Glomerular endothelial cell (primary cell): ENCODE measurements at regions not wholly inside any gene's neighbourhood (a gene's known extent, or its start where the extent isn't known, plus 50 kb on each side); places are given as distances from the start of the nearest gene placed in this dataset.

Experiments used
- DNase-seq: peaks from one replicate; pipeline ENCODE4 v3.0.0-alpha.2; 2011; ENCODE audit warnings: low read depth, low spot score; ENCODE audit errors: extremely low read depth

DNA sequence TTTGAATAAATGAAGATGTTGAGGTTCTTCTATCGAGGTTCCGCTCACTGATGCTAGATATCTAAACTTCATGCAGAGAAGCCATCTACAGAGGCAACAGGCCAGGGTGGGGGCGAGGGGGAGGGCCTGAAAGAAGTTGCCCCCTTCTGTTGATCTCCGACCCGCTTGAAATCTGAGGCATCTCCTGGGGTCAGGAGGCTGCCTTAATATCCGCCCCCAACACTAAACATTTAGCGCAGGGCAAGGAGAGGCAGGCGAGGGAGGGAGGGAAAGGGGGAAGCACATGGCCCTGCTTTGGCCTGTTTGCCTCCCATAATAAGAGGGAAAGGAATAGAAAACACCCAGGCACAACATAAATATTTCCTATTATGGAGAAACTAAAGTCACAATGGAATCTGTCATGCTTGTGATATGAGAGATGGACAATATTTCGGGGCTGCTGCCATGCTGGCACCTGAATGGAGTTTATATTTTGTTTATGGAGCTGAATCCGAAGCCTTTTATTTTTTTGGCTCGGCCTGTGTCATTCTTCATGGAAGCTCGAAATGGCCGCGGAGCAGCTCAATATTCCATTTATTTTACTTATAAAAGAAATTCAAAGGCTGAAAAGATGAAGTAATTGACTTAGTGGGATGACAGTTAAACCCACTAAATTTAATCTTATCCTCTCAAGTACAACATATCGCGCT is 221.1 kb downstream of the INSIG2 start:
- no peak for DNase-seq

- no peak for DNase-seq
Observed at GRCh38 chr2:118307864-118308263, 219.6 kb downstream of the INSIG2 start.

- no peak for DNase-seq
Observed at GRCh38 chr2:118301248-118301647, 213.0 kb downstream of the INSIG2 start.

- no peak for DNase-seq
Observed at GRCh38 chr2:118300832-118301231, 212.6 kb downstream of the INSIG2 start.

DNA sequence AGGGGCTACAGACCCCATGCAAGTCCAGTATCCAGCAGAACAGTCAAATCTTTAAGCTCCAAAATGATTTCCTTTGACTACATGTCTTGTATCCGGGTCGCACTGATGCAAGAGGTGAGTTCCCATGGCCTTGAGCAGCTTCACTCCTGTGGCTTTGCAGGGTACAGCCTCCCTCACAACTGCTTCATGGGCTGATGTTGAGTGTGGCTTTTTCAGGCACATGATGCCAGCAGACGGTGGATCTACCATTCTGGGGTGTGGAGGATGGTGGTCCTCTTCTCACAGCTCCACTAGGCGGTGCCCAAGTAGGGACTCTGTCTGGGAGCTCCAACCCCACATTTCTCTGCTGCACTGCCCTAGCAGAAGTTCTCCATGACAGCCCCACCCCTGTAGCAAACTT is 208.4 kb downstream of the INSIG2 start:
- DNase-seq = no peak

DNA sequence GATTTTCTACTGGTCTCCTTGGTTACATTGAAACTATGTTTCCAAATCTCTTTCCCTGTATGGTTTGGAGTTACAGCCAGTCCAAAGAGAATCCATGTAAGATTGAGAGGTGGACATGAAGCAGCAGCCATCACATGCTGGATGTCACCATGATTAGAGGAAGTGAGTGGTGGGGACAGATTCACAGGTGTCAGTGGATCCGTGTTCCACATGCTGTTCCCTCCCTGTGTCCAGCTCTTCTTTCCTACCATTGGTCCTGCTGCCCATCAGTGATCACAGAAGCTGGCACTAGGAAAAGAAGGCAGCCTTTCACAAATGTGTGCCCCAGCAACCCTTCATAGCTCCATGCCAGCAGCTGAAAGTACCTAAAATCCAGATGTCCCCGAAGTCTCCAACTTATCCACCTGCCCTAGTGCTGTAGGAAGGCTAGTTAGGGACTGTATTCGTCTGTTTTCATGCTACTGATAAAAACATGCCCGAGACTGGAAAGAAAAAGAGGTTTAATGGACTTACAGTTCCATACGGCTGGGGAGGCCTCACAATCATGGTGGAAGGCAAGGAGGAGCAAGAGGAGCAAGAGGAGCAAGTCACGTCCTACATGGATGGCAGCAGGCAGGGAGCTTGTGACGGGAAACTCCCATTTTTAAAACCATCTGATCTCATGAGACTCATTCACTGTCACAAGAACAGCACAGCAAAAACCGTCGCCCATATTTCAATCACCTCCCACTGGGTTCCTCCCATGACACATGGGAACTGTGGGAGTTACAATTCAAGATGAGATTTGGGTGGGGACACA is 207.5 kb downstream of the INSIG2 start:
- no peak for DNase-seq

- no peak for DNase-seq
Observed at GRCh38 chr2:118294063-118294462, 205.8 kb downstream of the INSIG2 start.

GRCh38 chr2:118292991-118293390 is 204.7 kb downstream of the INSIG2 start:
- no peak for DNase-seq

- DNase-seq = no peak
Observed at GRCh38 chr2:118291251-118291880, 203.1 kb downstream of the INSIG2 start.

DNA sequence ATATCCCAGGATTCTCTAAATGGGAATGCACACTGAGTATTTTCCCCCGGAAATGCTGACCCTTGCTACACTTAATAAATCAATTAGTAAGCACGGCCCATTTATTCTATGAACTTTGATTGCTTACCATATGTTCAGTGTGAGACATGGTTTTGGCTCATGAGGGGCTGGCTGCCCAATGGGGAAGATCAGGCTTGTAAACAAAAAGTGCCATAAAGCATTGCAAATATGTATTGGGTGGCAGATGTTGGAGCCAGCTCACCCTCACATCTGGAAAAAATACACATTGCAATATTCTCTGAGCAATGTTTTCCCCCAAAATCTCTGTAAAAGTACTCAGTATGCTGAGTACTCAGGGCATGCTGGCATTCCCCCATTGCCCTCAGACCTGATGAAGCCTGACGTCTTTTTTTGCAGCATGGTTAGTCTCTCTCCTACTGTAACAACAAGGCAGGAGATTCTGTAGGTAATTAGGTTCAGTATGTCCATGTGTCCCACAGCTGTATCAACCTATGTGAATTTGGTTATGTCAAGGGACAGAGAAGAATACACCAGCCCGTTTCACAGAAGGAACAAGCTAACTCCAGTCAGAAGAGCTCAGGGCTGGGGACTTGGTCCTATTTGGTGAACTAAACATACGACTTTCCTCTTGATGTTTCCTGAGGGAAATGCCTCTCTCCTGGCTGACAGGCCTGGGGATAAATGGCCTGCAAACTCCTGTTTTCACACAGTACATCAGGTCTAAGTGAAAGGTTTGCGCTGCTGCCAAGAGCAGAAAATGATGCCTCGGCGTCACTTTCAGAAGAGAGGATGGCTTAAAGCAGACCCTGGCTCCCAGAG is 202.4 kb downstream of the INSIG2 start:
- DNase-seq = no peak

DNA sequence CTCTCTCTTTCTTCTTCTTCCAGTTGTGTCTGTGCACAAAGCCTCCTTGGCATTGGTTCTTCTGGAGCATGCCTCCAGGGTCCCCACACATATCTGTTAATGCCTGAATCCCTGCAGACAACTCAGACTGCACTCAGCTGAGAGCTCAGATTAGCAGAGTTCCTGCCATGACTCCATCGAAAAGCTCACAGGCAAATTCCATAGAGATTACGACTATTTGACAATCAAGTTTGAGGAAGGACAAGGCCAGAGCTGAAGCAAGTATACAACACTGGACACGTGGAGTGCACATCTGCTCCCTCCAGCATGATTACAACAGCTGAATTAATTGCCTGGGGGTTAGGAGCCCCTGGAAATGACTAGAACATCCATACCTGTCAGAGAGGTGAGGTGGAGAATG is 190.7 kb downstream of the INSIG2 start:
- no peak for DNase-seq

- DNase-seq = no peak
Observed at GRCh38 chr2:118278046-118278445, 189.8 kb downstream of the INSIG2 start.

GRCh38 chr2:118274841-118275510 is 186.7 kb downstream of the INSIG2 start:
- no peak for DNase-seq

- no peak for DNase-seq
Observed at GRCh38 chr2:118272391-118272790, 184.1 kb downstream of the INSIG2 start.

- DNase-seq = no peak
Observed at GRCh38 chr2:118269408-118270051, 181.3 kb downstream of the INSIG2 start.

- no peak for DNase-seq
Observed at GRCh38 chr2:118268268-118268667, 180.0 kb downstream of the INSIG2 start.

GRCh38 chr2:118265873-118266455 is 177.7 kb downstream of the INSIG2 start:
- no peak for DNase-seq

DNA sequence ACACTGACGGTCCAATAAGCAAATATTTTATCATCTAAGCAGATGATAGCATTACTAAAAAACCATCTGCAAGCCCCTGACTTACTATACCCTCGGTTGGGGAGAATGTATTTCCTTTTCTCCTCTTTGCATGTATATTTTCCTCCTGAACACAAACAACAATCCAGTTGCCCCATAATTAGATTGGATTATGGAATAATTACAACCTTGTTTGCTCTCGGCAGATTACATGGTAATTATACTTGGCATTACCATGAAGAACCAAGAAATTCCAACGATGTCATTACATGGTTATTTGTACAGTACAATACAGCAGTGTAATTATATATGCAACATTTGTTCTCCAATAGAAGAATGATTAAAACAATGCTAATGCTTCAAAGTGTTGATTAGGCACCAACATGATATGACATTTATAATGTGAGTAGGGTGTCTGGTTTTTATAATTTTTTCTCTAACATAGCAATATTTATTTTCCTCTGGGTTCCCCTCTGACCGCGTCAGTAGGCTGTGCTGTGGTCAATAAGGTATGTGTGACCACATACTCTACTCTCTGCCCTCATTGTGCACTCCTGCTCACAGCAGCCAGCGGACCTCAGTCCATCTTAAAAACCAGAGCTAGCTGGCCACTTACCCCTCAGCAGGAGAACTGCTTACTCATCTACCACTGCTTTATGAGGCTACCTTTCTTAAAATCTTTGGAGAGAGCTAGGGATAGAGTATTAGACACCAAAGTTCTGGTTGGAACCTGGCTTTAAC is 176.1 kb downstream of the INSIG2 start:
- no peak for DNase-seq

GRCh38 chr2:118257696-118258095 is 169.4 kb downstream of the INSIG2 start:
- no peak for DNase-seq
